ENCODE measurements at regions not wholly inside any gene's neighbourhood (a gene's known extent, or its start where the extent isn't known, plus 50 kb on each side); places are given as distances from the start of the nearest gene placed in this dataset.

DNA sequence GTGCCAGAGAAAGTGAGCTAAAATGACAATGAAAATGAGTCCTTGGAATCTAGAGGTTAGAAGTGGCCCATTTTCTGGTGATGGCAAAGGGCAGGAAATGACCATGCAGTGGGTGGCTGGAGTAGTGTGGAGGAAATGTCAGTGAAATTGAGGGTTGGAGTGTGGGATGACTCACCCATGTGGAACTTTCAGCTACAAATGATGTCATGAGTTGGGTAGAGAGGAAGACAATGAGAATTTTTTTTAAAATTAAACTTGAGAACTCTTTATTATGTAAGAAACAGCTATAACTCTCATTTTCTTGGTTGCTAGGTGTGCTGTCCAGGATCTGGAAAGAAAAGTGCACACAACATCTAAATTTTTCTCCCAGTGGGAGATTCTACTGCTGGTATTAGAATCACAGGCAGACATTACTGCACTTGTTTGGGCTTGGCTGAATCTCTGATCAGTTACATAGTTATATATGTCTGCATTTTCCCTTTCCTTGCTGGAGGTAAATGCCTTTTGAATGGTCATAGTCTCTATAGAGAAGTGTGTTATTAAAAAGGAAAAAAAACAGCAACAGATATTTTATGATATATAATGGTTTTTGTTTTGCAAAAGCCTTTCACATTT, 56.8 kb upstream of the GNG12 start:
- no peak for TF ChIP-seq POLR2A (IDR thresholded peaks at IDR 0.05; ENCODE audit: low read length)
- no peak for TF ChIP-seq GATA1 (IDR thresholded peaks at IDR 0.05; ENCODE audit: low read depth, low read length)

All from erythroblast (primary cell).